HL-60 (cell line): ENCODE measurements at regions not wholly inside any gene's neighbourhood (a gene's known extent, or its start where the extent isn't known, plus 50 kb on each side); places are given as distances from the start of the nearest gene placed in this dataset.

Source experiments
- GABPA ChIP-seq: IDR thresholded peaks from 2 replicates; pipeline ENCODE4 v1.6.1; 2012; ENCODE audit warnings: low read depth
- POLR2AphosphoS5 ChIP-seq: IDR thresholded peaks from 2 replicates; pipeline ENCODE4 v1.6.1; 2012; ENCODE audit warnings: low read depth
- TF ChIP-seq, protein P1 (sequence below): IDR thresholded peaks from one replicate; pipeline ENCODE4 v1.5.1; 2011; ENCODE audit warnings: low read length, control low read depth, inconsistent platforms; ENCODE audit not compliant: insufficient read depth

DNA sequence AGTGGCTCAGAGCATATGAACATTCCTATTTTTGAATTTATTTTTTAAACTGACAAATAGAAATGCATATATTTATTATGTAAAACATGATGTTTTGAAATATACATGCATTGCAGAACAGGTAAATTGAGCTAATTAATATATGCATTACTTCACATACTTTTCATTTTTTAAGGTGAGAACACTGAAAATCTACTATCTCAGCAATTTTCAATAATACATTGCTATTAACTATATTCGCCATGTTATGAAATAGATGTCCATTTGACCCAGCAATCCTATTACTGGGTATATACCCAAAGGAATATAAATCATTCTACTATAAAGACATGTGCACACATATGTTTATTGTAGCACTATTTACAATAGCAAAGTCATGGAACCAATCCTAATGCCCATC, 717.7 kb upstream of the PIK3C3 start:
- TF ChIP-seq, protein P1, sequence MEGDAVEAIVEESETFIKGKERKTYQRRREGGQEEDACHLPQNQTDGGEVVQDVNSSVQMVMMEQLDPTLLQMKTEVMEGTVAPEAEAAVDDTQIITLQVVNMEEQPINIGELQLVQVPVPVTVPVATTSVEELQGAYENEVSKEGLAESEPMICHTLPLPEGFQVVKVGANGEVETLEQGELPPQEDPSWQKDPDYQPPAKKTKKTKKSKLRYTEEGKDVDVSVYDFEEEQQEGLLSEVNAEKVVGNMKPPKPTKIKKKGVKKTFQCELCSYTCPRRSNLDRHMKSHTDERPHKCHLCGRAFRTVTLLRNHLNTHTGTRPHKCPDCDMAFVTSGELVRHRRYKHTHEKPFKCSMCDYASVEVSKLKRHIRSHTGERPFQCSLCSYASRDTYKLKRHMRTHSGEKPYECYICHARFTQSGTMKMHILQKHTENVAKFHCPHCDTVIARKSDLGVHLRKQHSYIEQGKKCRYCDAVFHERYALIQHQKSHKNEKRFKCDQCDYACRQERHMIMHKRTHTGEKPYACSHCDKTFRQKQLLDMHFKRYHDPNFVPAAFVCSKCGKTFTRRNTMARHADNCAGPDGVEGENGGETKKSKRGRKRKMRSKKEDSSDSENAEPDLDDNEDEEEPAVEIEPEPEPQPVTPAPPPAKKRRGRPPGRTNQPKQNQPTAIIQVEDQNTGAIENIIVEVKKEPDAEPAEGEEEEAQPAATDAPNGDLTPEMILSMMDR: no peak
- no peak for TF ChIP-seq POLR2AphosphoS5
- TF ChIP-seq GABPA: no peak
